ENCODE measurements at regions not wholly inside any gene's neighbourhood (a gene's known extent, or its start where the extent isn't known, plus 50 kb on each side); places are given as distances from the start of the nearest gene placed in this dataset.

- TF ChIP-seq, protein P1, sequence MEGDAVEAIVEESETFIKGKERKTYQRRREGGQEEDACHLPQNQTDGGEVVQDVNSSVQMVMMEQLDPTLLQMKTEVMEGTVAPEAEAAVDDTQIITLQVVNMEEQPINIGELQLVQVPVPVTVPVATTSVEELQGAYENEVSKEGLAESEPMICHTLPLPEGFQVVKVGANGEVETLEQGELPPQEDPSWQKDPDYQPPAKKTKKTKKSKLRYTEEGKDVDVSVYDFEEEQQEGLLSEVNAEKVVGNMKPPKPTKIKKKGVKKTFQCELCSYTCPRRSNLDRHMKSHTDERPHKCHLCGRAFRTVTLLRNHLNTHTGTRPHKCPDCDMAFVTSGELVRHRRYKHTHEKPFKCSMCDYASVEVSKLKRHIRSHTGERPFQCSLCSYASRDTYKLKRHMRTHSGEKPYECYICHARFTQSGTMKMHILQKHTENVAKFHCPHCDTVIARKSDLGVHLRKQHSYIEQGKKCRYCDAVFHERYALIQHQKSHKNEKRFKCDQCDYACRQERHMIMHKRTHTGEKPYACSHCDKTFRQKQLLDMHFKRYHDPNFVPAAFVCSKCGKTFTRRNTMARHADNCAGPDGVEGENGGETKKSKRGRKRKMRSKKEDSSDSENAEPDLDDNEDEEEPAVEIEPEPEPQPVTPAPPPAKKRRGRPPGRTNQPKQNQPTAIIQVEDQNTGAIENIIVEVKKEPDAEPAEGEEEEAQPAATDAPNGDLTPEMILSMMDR (IDR thresholded peaks at IDR 0.05): no peak
- TF ChIP-seq POLR2AphosphoS5 (IDR thresholded peaks at IDR 0.05): no peak
Observed at GRCh38 chr17:70787721-70788300, 618.5 kb downstream of the KCNJ2 start.
